Astrocyte of the cerebellum (primary cell): ENCODE measurements at regions not wholly inside any gene's neighbourhood (a gene's known extent, or its start where the extent isn't known, plus 50 kb on each side); places are given as distances from the start of the nearest gene placed in this dataset.

Source experiments
- DNase-seq: peaks from one replicate; pipeline ENCODE4 v3.0.0-alpha.2; 2011; ENCODE audit warnings: low read depth
- H3K4me3 ChIP-seq: 2 replicates; pipeline ENCODE4 v1.5.1; 2011; ENCODE audit warnings: mild to moderate bottlenecking, low read depth, low read length, moderate library complexity
- in situ Hi-C: cut with HindIII; loops from 2 replicates; pipeline ENCODE4 v1.10.0; 2017; ENCODE audit warnings: low sequenced_read_pairs
- TF ChIP-seq, protein P1 (sequence below): IDR thresholded peaks from 2 replicates; pipeline ENCODE4 v1.5.1; 2012; ENCODE audit warnings: low read length, low read depth, moderate library complexity, mild to moderate bottlenecking; ENCODE audit errors: missing control alignments

DNA sequence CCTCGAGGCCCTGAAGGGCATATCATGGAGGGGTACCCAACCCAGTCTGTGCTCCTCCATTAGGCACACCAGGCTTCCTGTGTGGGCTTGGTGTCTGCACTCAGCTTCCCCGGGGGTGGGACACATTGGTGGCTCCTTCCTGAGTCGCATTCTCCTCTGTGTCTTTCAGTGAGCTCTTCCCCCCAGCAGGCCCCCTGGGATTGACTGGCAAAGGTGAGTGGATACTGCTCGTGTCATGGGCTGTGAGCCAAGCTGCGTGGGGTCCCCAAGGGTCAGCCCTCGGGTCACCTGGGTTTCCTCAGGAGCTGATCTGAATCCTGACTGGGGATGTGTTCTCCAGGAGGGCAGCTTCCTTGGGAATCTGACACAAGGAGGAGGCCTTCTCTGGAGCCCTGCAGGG lies 231.0 kb downstream of the SNRPN start:
- in situ Hi-C loops: no loop called here
- TF ChIP-seq, protein P1, sequence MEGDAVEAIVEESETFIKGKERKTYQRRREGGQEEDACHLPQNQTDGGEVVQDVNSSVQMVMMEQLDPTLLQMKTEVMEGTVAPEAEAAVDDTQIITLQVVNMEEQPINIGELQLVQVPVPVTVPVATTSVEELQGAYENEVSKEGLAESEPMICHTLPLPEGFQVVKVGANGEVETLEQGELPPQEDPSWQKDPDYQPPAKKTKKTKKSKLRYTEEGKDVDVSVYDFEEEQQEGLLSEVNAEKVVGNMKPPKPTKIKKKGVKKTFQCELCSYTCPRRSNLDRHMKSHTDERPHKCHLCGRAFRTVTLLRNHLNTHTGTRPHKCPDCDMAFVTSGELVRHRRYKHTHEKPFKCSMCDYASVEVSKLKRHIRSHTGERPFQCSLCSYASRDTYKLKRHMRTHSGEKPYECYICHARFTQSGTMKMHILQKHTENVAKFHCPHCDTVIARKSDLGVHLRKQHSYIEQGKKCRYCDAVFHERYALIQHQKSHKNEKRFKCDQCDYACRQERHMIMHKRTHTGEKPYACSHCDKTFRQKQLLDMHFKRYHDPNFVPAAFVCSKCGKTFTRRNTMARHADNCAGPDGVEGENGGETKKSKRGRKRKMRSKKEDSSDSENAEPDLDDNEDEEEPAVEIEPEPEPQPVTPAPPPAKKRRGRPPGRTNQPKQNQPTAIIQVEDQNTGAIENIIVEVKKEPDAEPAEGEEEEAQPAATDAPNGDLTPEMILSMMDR: no peak
- no peak overlapping the region for H3K4me3 ChIP-seq
- DNase-seq: no peak

DNA sequence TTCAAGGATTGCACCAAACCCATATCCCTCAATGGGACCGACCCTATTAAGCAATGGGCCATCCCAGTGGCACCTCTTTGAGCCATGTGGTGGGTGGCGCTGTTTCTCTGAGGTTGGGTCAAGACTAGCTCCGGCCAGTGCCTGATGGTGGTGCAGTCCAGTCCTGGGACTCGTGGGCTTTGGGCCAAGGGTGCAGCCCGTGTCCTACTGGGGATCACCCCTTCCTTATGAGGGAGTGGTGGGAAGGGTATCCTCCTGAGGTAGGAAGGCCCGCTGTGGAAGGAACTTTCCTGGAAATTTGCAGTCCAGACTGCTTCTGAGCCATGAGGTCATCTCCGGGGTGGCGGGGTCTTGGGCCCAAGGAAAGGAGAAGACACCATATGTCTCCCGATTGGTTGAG lies 231.6 kb downstream of the SNRPN start:
- TF ChIP-seq, protein P1: no peak
- no peak for DNase-seq
- in situ Hi-C loops: no loop called here
- no peak overlapping the region for H3K4me3 ChIP-seq

DNA sequence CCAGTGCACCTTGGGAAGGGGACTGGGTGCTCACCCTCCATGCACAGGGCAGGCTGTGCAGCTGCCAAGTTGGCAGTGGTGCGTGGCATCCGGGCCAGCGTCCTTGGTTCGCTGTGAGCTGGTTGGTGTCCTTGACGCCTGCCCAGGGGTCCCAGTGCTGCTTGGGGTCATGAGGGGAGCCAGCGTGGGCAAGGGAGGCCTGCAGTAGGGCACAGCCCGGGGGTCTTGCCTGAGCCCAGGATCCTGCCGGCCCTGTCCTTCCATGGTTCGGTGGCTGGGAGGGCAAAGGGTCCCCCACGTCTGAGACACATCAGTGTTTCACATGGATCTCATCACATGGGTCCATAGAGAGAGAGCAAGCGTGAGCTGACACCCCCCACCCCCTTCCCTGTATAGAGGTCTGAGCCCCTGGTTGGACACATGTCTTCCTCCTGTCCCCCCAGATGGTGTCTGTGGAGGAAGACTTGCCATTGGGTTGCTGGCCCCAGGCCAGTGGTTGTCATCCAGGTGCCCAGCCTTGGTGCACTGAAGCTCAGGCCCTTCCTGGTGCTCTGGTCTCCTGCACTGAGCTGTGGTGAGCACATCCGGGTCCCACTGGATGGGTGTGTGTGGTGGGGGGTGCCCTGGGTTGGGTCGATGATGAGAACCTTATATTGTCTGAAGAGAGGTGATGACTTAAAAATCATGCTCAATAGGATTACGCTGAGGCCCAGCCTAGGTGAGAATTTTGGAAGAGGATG lies 232.3 kb downstream of the SNRPN start:
- no peak overlapping the region for H3K4me3 ChIP-seq
- TF ChIP-seq, protein P1: no peak
- in situ Hi-C loops: no loop called here
- DNase-seq: no peak

DNA sequence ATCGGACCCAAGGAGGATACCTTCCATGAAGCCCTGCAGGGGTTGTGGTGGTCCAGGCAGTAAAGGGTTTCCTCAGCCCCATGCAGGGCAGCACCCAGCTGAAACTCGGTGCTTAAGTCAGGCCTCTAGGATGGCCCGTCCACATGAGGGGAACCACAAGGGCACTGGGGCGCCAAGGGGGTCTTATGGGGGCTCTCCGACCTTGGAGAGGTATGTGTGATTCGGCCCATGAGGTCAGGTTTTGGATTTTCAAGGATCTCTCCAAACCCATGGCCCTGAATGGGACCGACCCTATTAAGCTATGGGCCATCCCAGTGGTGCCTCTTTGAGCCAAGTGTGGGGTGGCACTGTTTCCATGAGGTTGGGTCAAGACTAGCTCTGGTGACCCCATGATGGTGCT lies 233.3 kb downstream of the SNRPN start:
- H3K4me3 ChIP-seq: no peak overlapping the region
- no peak for DNase-seq
- in situ Hi-C loops: no loop called here
- TF ChIP-seq, protein P1: no peak

DNA sequence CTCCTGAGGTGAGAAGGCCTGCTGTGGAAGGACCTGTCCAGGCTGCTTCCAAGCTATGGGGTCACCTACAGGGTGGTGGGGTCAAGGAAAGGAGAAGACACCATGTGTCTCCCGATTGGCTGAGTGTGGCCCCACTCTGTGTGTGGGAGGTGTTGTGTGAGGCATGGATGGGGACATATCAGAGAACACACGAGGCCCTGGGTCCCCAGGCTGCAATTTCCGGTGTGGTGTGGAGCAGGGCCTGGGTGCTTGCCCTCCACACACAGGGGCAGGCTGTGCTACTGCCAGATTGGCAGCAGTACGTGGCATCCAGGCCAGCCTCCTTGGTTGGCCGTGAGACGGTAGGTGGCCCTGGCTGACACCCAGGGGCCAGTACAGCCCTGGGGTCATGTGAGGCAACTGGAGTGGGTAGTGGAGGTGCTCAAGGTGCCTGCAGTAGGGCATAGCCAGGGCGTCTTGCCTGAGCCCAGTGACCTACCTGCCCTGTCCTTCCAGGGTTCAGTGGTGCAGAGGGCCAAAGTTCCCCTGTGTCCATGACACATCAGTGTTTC lies 233.8 kb downstream of the SNRPN start:
- TF ChIP-seq, protein P1: no peak
- DNase-seq: no peak
- in situ Hi-C loops: no loop called here
- H3K4me3 ChIP-seq: no peak overlapping the region

DNA sequence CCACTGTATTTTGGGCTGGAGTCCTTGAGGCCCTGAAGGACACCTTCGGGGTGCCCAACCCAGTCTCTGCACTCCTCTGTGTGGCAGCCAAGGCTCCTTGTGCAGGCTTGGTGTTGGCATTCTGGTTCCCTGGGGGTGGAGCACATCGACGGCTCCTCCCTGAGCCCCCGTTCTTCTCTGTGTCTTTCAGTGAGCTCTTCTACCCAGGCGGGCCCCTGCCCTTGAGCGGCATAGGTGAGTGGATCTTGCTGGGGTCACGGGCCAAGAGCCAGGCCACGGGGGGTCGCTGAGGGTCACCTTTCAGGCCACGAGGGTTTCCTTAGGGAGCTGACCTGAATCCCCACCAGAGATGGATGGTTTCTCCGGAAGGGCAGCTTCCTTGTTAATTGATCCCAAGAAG lies 234.8 kb downstream of the SNRPN start:
- no peak overlapping the region for H3K4me3 ChIP-seq
- in situ Hi-C loops: no loop called here
- TF ChIP-seq, protein P1: no peak
- DNase-seq: no peak

DNA sequence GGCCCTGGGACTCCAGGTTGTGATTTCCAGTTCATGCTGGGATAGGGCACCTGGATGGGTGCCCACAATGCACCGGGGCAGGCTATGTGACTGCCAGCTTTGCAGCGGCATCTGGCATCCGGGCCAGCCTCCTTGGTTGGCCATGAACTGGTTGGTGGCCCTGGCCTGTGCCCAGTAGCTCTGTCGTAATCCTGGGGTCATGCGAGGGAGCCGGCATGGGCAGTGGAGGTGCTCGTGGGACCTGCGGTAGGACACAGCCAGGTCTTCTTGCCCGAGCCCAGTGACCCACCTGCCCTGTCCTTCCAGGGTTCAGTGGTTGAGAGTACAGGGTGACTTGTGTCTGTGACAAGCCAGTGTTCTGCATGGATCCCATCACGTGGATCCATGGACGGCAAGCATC lies 237.9 kb downstream of the SNRPN start:
- TF ChIP-seq, protein P1: no peak
- no peak for DNase-seq
- in situ Hi-C loops: no loop called here
- no peak overlapping the region for H3K4me3 ChIP-seq
